Liver (tissue), 3 donors: ENCODE measurements at regions not wholly inside any gene's neighbourhood (a gene's known extent, or its start where the extent isn't known, plus 50 kb on each side); places are given as distances from the start of the nearest gene placed in this dataset.

Experiments
- CTCF ChIP-seq: fragments of 150-350 bp; IDR thresholded peaks from 2 replicates; pipeline ENCODE4 v1.5.1; 2017; ENCODE audit warnings: improper control_type of control experiment, low read depth, low read length; ENCODE audit not compliant: missing input control
- RAD21 ChIP-seq, 2 donors: IDR thresholded peaks; 2 replicates each; pipeline ENCODE4 v1.6.1; 2016; ENCODE audit warnings: antibody characterized with exemption in 2 of 2, mild to moderate bottlenecking in 2 of 2
- donor health status: healthy.
- donor health status: healthy.

GRCh38 chr5:142507531-142508372 lies 178.1 kb downstream of the FGF1 start:
- no peak for TF ChIP-seq RAD21 (IDR thresholded peaks at IDR 0.05)
- TF ChIP-seq CTCF = no peak
